SK-N-MC (cell line): ENCODE measurements at regions not wholly inside any gene's neighbourhood (a gene's known extent, or its start where the extent isn't known, plus 50 kb on each side); places are given as distances from the start of the nearest gene placed in this dataset.

Experiments used
- EZH2 ChIP-seq: fragments of 200-600 bp; sonication (generic); IDR thresholded peaks from one replicate; pipeline ENCODE4 v1.6.1; 2017; ENCODE audit warnings: antibody characterized with exemption
- FOXP2 ChIP-seq: optimal IDR thresholded peaks from 2 replicates; pipeline ENCODE3; 2011; ENCODE audit warnings: mild to moderate bottlenecking, moderate library complexity; ENCODE audit not compliant: insufficient read depth; ENCODE audit errors: extremely low read length, control extremely low read depth
- POLR2AphosphoS5 ChIP-seq: IDR thresholded peaks from 2 replicates; pipeline ENCODE4 v1.6.1; 2012; ENCODE audit warnings: mild to moderate bottlenecking, low read depth, low read length, borderline replicate concordance

- TF ChIP-seq POLR2AphosphoS5 (no peak), EZH2 (no peak), FOXP2 (no peak)
Measured at GRCh38 chr6:102402635-102403329, 1009.3 kb downstream of the GRIK2 start.
